ENCODE measurements at regions not wholly inside any gene's neighbourhood (a gene's known extent, or its start where the extent isn't known, plus 50 kb on each side); places are given as distances from the start of the nearest gene placed in this dataset.

GRCh38 chr4:52350926-52351325 is 299.8 kb downstream of the SPATA18 start:
- H3K36me3 ChIP-seq (ENCODE audit: control insufficient read depth, insufficient read depth, low read length), result no peaks in the 10 kb centered on the region
- TF ChIP-seq, protein P1, sequence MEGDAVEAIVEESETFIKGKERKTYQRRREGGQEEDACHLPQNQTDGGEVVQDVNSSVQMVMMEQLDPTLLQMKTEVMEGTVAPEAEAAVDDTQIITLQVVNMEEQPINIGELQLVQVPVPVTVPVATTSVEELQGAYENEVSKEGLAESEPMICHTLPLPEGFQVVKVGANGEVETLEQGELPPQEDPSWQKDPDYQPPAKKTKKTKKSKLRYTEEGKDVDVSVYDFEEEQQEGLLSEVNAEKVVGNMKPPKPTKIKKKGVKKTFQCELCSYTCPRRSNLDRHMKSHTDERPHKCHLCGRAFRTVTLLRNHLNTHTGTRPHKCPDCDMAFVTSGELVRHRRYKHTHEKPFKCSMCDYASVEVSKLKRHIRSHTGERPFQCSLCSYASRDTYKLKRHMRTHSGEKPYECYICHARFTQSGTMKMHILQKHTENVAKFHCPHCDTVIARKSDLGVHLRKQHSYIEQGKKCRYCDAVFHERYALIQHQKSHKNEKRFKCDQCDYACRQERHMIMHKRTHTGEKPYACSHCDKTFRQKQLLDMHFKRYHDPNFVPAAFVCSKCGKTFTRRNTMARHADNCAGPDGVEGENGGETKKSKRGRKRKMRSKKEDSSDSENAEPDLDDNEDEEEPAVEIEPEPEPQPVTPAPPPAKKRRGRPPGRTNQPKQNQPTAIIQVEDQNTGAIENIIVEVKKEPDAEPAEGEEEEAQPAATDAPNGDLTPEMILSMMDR (conservative IDR thresholded peaks at IDR 0.05), result no peak
- H3K4me3 ChIP-seq (ENCODE audit: low read length), result no peak overlapping the region
- no peaks in the 10 kb centered on the region for H3K36me3 Mint-ChIP-seq (ENCODE audit: low read depth)
- no peak overlapping the region for H3K27ac ChIP-seq (ENCODE audit: low read depth, low read length)
- peaks cover 23% of the 10 kb centered on the region for H3K9me3 ChIP-seq (ENCODE audit: control insufficient read depth, low read length)
- H3K4me3 Mint-ChIP-seq, result no peak overlapping the region
- H3K27me3 ChIP-seq (ENCODE audit: control insufficient read depth, insufficient read depth, low read length, poor library complexity, severe bottlenecking), result no peaks in the 10 kb centered on the region
- H3K27ac Mint-ChIP-seq, result no peak overlapping the region
- H3K9ac ChIP-seq (ENCODE audit: extremely low read depth, low read length, poor library complexity, severe bottlenecking), result no peak overlapping the region
- H3K27me3 Mint-ChIP-seq (ENCODE audit: insufficient read depth), result peaks cover 1% of the 10 kb centered on the region
- H3K9me3 Mint-ChIP-seq, result peaks cover 7% of the 10 kb centered on the region
- H3K4me1 Mint-ChIP-seq, result peaks cover 3% of the 10 kb centered on the region
- WGBS, 2 experiments (ENCODE audit: insufficient coverage in 1 of 2, insufficient read length in 1 of 2), result 100% methylated on average over 1 of the region's 1 CpG; no CpG with 5 or more reads in 1 of the 2 experiments
- H3K4me1 ChIP-seq (ENCODE audit: control insufficient read depth, insufficient read depth, low read length), result no peaks in the 10 kb centered on the region
- DNase-seq, result no peak

- no peaks in the 10 kb centered on the region for H3K27me3 Mint-ChIP-seq (ENCODE audit: insufficient read depth)
- 89 to 95% methylated on average over 5 to 9 of the region's 9 CpGs for WGBS, 2 experiments (ENCODE audit: insufficient coverage in 1 of 2, insufficient read length in 1 of 2)
- no peak overlapping the region for H3K27ac Mint-ChIP-seq
Measured at GRCh38 chr4:52358366-52358765, 300.7 kb downstream of the USP46 start.

DNA sequence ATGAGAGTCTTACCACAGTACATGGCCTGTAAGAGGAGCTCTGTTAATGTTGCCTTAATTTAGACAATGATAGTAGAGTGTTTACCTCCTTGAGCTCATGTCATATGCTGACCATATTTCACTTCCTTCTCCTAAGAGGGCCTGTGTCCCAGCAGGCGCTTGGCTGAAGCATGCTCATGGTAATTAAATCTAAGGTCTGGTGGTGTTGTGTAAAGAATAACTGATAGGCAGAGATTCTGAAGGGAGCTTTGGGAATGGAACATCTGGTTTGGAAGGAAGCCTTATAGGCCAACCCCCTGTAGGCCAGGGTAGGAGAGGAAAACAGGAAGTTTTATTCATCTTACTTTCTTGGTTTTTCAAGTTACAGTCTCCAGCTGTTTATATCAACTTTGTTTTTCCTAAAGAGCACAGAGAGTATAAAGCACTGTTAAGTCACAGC is 300.2 kb downstream of the USP46 start:
- no peaks in the 10 kb centered on the region for H3K27me3 Mint-ChIP-seq (ENCODE audit: insufficient read depth)
- no peak for DNase-seq
- H3K36me3 ChIP-seq (ENCODE audit: control insufficient read depth, insufficient read depth, low read length), result no peaks in the 10 kb centered on the region
- H3K4me1 ChIP-seq (ENCODE audit: control insufficient read depth, insufficient read depth, low read length), result no peaks in the 10 kb centered on the region
- no peak overlapping the region for H3K27ac ChIP-seq (ENCODE audit: low read depth, low read length)
- no peak overlapping the region for H3K9ac ChIP-seq (ENCODE audit: extremely low read depth, low read length, poor library complexity, severe bottlenecking)
- H3K9me3 ChIP-seq (ENCODE audit: control insufficient read depth, low read length), result peaks cover 12% of the 10 kb centered on the region
- 91% methylated on average over 1 of the region's 1 CpG; no CpG with 5 or more reads in 1 of the 2 experiments for WGBS, 2 experiments (ENCODE audit: insufficient coverage in 1 of 2, insufficient read length in 1 of 2)
- TF ChIP-seq, protein P1 (conservative IDR thresholded peaks at IDR 0.05), result no peak
- no peak overlapping the region for H3K4me3 ChIP-seq (ENCODE audit: low read length)
- no peak overlapping the region for H3K27ac Mint-ChIP-seq
- no peaks in the 10 kb centered on the region for H3K27me3 ChIP-seq (ENCODE audit: control insufficient read depth, insufficient read depth, low read length, poor library complexity, severe bottlenecking)
- H3K4me3 Mint-ChIP-seq, result no peak overlapping the region
- peaks cover 13% of the 10 kb centered on the region for H3K4me1 Mint-ChIP-seq
- peaks cover 1% of the 10 kb centered on the region for H3K9me3 Mint-ChIP-seq
- no peaks in the 10 kb centered on the region for H3K36me3 Mint-ChIP-seq (ENCODE audit: low read depth)

More at GRCh38 chr4:52358366-52358765, 300.7 kb downstream of the USP46 start:
- Mint-ChIP-seq H3K4me1 (peaks cover 13% of the 10 kb centered on the region), H3K9me3 (peaks cover 1% of the 10 kb centered on the region), H3K36me3 (ENCODE audit: low read depth) (no peaks in the 10 kb centered on the region), H3K4me3 (no peak overlapping the region)
- no peak for DNase-seq
- Histone ChIP-seq H3K36me3 (ENCODE audit: control insufficient read depth, insufficient read depth, low read length) (no peaks in the 10 kb centered on the region), H3K27me3 (ENCODE audit: control insufficient read depth, insufficient read depth, low read length, poor library complexity, severe bottlenecking) (no peaks in the 10 kb centered on the region), H3K4me3 (ENCODE audit: low read length) (no peak overlapping the region), H3K4me1 (ENCODE audit: control insufficient read depth, insufficient read depth, low read length) (no peaks in the 10 kb centered on the region), H3K9me3 (ENCODE audit: control insufficient read depth, low read length) (peaks cover 12% of the 10 kb centered on the region), H3K9ac (ENCODE audit: extremely low read depth, low read length, poor library complexity, severe bottlenecking) (no peak overlapping the region), H3K27ac (ENCODE audit: low read depth, low read length) (no peak overlapping the region)
- TF ChIP-seq, protein P1 (conservative IDR thresholded peaks at IDR 0.05), result no peak
